Hepatocyte (in vitro differentiated cells): ENCODE measurements at regions not wholly inside any gene's neighbourhood (a gene's known extent, or its start where the extent isn't known, plus 50 kb on each side); places are given as distances from the start of the nearest gene placed in this dataset.

Experiments used
- DNase-seq: peaks from one replicate; pipeline ENCODE4 v3.0.0-alpha.2; 2016; ENCODE audit warnings: low spot score
- H2AFZ ChIP-seq: fragments of 200-600 bp; sonication (generic); 2 replicates; pipeline ENCODE4 v1.6.0; 2016; ENCODE audit warnings: antibody characterized with exemption, mild to moderate bottlenecking
- H3K27ac ChIP-seq: fragments of 200-600 bp; sonication (generic); 2 replicates; pipeline ENCODE4 v1.5.1; 2016; ENCODE audit warnings: mild to moderate bottlenecking
- H3K27me3 ChIP-seq: fragments of 200-600 bp; sonication (generic); 2 replicates; pipeline ENCODE4 v1.6.1; 2016
- H3K36me3 ChIP-seq: fragments of 200-600 bp; sonication (generic); replicated peaks from 2 replicates; pipeline ENCODE4 v1.5.1; 2016; ENCODE audit warnings: low read depth; ENCODE audit not compliant: insufficient read depth
- H3K4me1 ChIP-seq: fragments of 200-600 bp; sonication (generic); 2 replicates; pipeline ENCODE4 v1.5.1; 2016; ENCODE audit warnings: mild to moderate bottlenecking, moderate library complexity; ENCODE audit not compliant: insufficient read depth
- H3K4me2 ChIP-seq: fragments of 200-600 bp; sonication (generic); 2 replicates; pipeline ENCODE4 v1.6.0; 2016
- H3K4me3 ChIP-seq: fragments of 200-600 bp; sonication (generic); 2 replicates; pipeline ENCODE4 v1.5.1; 2016; ENCODE audit warnings: mild to moderate bottlenecking
- H3K79me2 ChIP-seq: fragments of 200-600 bp; sonication (generic); 2 replicates; pipeline ENCODE4 v1.6.0; 2017; ENCODE audit warnings: mild to moderate bottlenecking
- H3K9me2 ChIP-seq: fragments of 200-600 bp; sonication (generic); replicated peaks from 2 replicates; pipeline ENCODE4 v1.6.0; 2017; ENCODE audit warnings: mild to moderate bottlenecking; ENCODE audit not compliant: insufficient read depth
- H3K9me3 ChIP-seq: fragments of 200-600 bp; sonication (generic); 2 replicates; pipeline ENCODE4 v1.5.1; 2016; ENCODE audit warnings: low read depth, mild to moderate bottlenecking
- H4K20me1 ChIP-seq: fragments of 200-600 bp; sonication (generic); 2 replicates; pipeline ENCODE4 v1.6.0; 2016; ENCODE audit warnings: mild to moderate bottlenecking; ENCODE audit not compliant: insufficient read depth, poor library complexity, severe bottlenecking
- EZH2 ChIP-seq: fragments of 200-600 bp; sonication (generic); IDR thresholded peaks from 2 replicates; pipeline ENCODE4 v1.6.1; 2016; ENCODE audit warnings: antibody characterized with exemption, mild to moderate bottlenecking, borderline replicate concordance
- EZH2phosphoT487 ChIP-seq: fragments of 200-600 bp; sonication (generic); IDR thresholded peaks from one replicate; pipeline ENCODE4 v1.6.1; 2018; ENCODE audit warnings: antibody characterized with exemption, mild to moderate bottlenecking, low read depth, moderate library complexity; ENCODE audit not compliant: unreplicated experiment, severe bottlenecking
- WGBS: methylation state at CpG from one replicate; pipeline ENCODE4 v1.1.6; 2016; ENCODE audit warnings: low lambda C conversion rate; ENCODE audit errors: missing lambda C conversion rate; 5-methylcytosine and 5-hydroxymethylcytosine counted together
- TF ChIP-seq, protein P1 (sequence below): fragments of 200-600 bp; sonication (generic); IDR thresholded peaks from 2 replicates; pipeline ENCODE4 v1.5.1; 2016; ENCODE audit warnings: antibody characterized with exemption, mild to moderate bottlenecking; ENCODE audit not compliant: poor library complexity

DNA sequence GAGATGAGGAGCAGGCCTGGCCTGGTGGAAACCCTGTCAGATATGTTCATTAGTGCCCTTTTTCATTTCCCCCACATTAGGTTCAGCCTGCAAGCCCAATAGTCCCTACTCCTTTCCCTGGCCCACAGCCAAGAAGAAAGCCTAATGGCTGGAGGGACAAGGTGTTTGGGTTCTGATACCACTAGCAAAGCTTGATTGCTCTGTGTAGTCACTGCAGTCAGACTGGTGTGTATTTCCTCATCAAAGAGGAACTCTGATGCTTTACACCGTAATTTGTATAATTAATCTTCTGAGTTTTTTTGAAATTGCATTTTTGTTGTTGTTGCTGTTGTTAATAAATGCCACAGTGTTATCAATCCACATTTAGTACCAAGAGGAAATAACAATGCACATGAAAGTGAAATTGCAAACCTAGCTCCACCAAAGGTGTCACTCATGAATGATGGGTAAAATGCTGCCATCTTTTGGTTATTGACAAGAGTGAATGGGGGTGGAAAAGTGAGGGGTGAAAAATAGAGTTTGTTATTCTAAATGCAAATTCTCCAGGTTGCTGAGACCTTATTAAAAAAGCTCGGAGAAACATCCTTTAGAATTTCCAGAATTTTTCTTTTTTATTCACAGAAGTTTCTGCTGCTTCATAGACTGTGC, 320.2 kb upstream of the POU3F2 start:
- Histone ChIP-seq H3K27me3 (no peaks in the 10 kb centered on the region), H2AFZ (no peak overlapping the region), H3K4me3 (no peak overlapping the region), H3K9me2 (no peaks in the 10 kb centered on the region), H3K36me3 (no peaks in the 10 kb centered on the region), H3K79me2 (no peaks in the 10 kb centered on the region), H3K27ac (no peak overlapping the region), H3K4me1 (no peaks in the 10 kb centered on the region), H4K20me1 (no peaks in the 10 kb centered on the region), H3K4me2 (no peak overlapping the region), H3K9me3 (no peaks in the 10 kb centered on the region)
- WGBS, result 85% methylated on average over 2 of the region's 2 CpGs
- DNase-seq, result no peak
- TF ChIP-seq, protein P1, sequence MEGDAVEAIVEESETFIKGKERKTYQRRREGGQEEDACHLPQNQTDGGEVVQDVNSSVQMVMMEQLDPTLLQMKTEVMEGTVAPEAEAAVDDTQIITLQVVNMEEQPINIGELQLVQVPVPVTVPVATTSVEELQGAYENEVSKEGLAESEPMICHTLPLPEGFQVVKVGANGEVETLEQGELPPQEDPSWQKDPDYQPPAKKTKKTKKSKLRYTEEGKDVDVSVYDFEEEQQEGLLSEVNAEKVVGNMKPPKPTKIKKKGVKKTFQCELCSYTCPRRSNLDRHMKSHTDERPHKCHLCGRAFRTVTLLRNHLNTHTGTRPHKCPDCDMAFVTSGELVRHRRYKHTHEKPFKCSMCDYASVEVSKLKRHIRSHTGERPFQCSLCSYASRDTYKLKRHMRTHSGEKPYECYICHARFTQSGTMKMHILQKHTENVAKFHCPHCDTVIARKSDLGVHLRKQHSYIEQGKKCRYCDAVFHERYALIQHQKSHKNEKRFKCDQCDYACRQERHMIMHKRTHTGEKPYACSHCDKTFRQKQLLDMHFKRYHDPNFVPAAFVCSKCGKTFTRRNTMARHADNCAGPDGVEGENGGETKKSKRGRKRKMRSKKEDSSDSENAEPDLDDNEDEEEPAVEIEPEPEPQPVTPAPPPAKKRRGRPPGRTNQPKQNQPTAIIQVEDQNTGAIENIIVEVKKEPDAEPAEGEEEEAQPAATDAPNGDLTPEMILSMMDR, result no peak
- no peak for TF ChIP-seq EZH2
- TF ChIP-seq EZH2phosphoT487, result no peak

DNA sequence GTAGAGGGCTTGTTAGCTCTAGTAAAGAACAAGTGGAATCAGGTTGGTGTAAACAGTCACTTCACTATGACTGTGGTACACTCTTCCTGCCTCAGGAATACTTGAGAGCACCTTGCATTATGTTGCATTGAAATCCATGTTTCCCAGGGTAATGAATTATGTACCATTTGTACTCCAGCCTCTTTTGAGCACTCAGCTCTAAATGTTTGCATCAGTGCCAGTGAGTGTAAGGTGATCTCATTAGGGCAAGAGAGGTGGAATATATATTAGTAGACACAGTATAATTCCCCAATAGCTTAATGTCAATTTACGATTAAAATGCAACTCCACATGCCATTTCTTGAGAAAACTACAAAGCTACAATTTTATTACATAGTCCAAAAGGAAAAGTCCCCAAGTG, 319.6 kb upstream of the POU3F2 start:
- TF ChIP-seq, protein P1, result no peak
- TF ChIP-seq EZH2phosphoT487, result no peak
- no peak for TF ChIP-seq EZH2
- no peaks in the 10 kb centered on the region for H3K9me3 ChIP-seq
- H3K27ac ChIP-seq, result no peak overlapping the region
- H4K20me1 ChIP-seq, result no peaks in the 10 kb centered on the region
- H3K9me2 ChIP-seq, result no peaks in the 10 kb centered on the region
- no peaks in the 10 kb centered on the region for H3K4me1 ChIP-seq
- H3K27me3 ChIP-seq, result no peaks in the 10 kb centered on the region
- H3K4me2 ChIP-seq, result no peak overlapping the region
- DNase-seq, result no peak
- WGBS, result 85% methylated on average over 1 of the region's 1 CpG
- H3K36me3 ChIP-seq, result no peaks in the 10 kb centered on the region
- no peaks in the 10 kb centered on the region for H3K79me2 ChIP-seq
- no peak overlapping the region for H3K4me3 ChIP-seq
- no peak overlapping the region for H2AFZ ChIP-seq

DNA sequence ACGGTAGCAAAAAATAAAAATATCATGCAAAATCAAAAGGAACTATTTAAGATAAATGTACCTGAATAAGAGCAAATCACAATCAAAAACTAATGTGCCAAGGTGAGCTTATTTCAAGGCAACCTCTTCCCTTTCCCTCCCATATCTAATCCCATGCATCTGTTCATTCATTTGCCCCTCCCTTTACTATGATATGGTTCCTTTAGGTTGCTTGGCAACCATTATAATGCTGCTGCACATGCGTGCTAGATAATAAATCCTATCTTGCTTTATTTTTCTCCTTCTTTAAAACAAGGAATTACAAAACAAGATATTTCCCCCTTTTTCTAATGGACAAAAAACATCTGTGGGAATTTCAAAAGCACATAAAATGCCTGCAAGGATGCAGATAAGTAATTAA, 318.2 kb upstream of the POU3F2 start:
- Histone ChIP-seq H3K4me3 (no peak overlapping the region), H3K27me3 (no peaks in the 10 kb centered on the region), H3K79me2 (no peaks in the 10 kb centered on the region), H3K9me2 (no peaks in the 10 kb centered on the region), H3K9me3 (no peaks in the 10 kb centered on the region), H3K4me2 (no peak overlapping the region), H3K36me3 (no peaks in the 10 kb centered on the region), H2AFZ (no peak overlapping the region), H3K27ac (no peak overlapping the region), H4K20me1 (no peaks in the 10 kb centered on the region), H3K4me1 (no peaks in the 10 kb centered on the region)
- no peak for DNase-seq
- TF ChIP-seq EZH2 (no peak), EZH2phosphoT487 (no peak)
- TF ChIP-seq, protein P1, result no peak
- 71% methylated on average over 2 of the region's 2 CpGs for WGBS
